LNCAP (cell line): ENCODE measurements at regions not wholly inside any gene's neighbourhood (a gene's known extent, or its start where the extent isn't known, plus 50 kb on each side); places are given as distances from the start of the nearest gene placed in this dataset.
A peak's percentile ranks its signal among the peaks of the same experiment; 100 is the strongest.

Source experiments
- TF ChIP-seq, protein P1 (sequence below): fragments of 450-650 bp; IDR thresholded peaks from 2 replicates; pipeline ENCODE4 v1.5.1; 2017; ENCODE audit warnings: mild to moderate bottlenecking

- TF ChIP-seq, protein P1, sequence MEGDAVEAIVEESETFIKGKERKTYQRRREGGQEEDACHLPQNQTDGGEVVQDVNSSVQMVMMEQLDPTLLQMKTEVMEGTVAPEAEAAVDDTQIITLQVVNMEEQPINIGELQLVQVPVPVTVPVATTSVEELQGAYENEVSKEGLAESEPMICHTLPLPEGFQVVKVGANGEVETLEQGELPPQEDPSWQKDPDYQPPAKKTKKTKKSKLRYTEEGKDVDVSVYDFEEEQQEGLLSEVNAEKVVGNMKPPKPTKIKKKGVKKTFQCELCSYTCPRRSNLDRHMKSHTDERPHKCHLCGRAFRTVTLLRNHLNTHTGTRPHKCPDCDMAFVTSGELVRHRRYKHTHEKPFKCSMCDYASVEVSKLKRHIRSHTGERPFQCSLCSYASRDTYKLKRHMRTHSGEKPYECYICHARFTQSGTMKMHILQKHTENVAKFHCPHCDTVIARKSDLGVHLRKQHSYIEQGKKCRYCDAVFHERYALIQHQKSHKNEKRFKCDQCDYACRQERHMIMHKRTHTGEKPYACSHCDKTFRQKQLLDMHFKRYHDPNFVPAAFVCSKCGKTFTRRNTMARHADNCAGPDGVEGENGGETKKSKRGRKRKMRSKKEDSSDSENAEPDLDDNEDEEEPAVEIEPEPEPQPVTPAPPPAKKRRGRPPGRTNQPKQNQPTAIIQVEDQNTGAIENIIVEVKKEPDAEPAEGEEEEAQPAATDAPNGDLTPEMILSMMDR = no peak
Measured at GRCh38 chr3:17820704-17821103, 78.3 kb upstream of the TBC1D5 start.

- TF ChIP-seq, protein P1 = no peak
Measured at GRCh38 chr3:17820275-17820674, 77.8 kb upstream of the TBC1D5 start.

DNA sequence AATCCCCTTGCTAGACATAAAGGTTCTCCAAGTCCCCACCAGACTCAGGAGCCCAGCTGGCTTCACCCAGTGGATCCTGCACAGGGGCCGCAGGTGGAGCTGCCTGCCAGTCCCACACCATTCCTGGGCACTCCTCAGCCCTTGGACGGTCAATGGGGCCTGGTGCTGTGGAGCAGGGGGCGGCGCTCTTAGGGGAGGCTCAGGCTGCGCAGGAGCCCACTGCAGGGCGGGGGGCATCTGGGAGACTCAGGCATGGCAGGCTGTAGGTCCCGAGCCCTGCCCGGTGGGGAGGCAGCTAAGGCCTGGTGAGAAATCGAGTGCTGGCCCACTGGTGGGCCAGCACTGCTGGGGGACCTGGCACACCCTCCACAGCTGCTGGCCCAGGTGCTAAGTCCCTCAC lies 75.1 kb upstream of the TBC1D5 start:
- TF ChIP-seq, protein P1 = no peak

DNA sequence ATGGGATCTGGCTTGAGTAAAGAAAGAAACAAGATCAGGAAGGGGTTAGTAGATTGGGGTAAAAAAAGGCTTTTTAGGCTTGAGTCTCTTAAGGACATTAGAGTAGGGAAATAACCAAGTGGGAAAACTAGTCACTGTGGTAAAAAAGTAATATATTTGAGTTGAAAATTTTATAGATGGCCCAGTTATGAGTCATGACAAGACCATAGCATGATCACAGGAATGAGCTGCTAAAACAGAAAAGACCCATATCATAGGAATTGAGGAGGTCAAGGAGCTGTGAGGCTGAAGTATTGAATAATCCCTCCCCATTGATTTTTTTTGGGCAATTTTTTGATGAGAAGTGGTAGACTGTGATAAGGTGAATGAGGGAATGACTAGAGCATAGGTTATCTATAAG lies 69.2 kb upstream of the TBC1D5 start:
- TF ChIP-seq, protein P1 = no peak

DNA sequence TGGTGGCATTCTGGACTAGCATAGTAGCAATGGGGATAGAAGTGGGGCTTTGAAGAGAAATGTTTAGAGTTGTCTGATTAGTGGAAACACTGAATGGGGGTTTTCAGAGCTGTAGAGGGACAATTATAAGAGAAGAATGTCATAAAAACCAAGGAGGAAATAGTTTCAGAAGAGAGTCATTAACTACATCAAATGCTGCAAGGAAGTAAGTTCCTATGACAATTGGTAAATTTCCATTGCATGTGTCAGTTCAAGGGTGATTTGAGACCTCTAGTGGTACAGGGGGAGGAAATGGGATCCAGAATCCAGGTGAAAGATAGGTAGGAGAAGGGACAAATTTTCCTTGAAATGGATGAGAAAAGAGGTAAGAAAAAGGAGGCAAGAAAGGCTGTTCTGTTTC lies 68.3 kb upstream of the TBC1D5 start:
- TF ChIP-seq, protein P1 = peak; percentile 59

GRCh38 chr3:17808994-17809393 lies 66.6 kb upstream of the TBC1D5 start:
- TF ChIP-seq, protein P1 = no peak

GRCh38 chr3:17806876-17807275 lies 64.4 kb upstream of the TBC1D5 start:
- TF ChIP-seq, protein P1 = no peak

- TF ChIP-seq, protein P1 = no peak
Measured at GRCh38 chr3:17806201-17806600, 63.8 kb upstream of the TBC1D5 start.
